IPS-15b (cell line): ENCODE measurements at regions not wholly inside any gene's neighbourhood (a gene's known extent, or its start where the extent isn't known, plus 50 kb on each side); places are given as distances from the start of the nearest gene placed in this dataset.

Experiments
- H3K27me3 ChIP-seq: one replicate; pipeline ENCODE4 v1.6.1; 2013; ENCODE audit warnings: low read length; ENCODE audit not compliant: control insufficient read depth, insufficient read depth
- H3K36me3 ChIP-seq: one replicate; pipeline ENCODE4 v1.6.1; 2013; ENCODE audit warnings: low read length; ENCODE audit not compliant: control insufficient read depth, insufficient read depth
- H3K4me1 ChIP-seq: one replicate; pipeline ENCODE4 v1.6.1; 2013; ENCODE audit warnings: mild to moderate bottlenecking, low read length; ENCODE audit not compliant: control insufficient read depth, insufficient read depth
- H3K4me3 ChIP-seq: one replicate; pipeline ENCODE4 v1.5.1; 2013; ENCODE audit warnings: low read depth, low read length
- H3K9ac ChIP-seq: one replicate; pipeline ENCODE4 v1.6.1; 2013; ENCODE audit warnings: low read depth, mild to moderate bottlenecking, low read length
- H3K9me3 ChIP-seq: one replicate; pipeline ENCODE4 v1.6.1; 2013; ENCODE audit warnings: mild to moderate bottlenecking, low read length; ENCODE audit not compliant: control insufficient read depth, insufficient read depth

GRCh38 chr11:79592406-79592805 is 151.6 kb upstream of the TENM4 start:
- H3K4me3 ChIP-seq, result no peak overlapping the region
- H3K4me1 ChIP-seq, result no peaks in the 10 kb centered on the region
- H3K27me3 ChIP-seq, result no peaks in the 10 kb centered on the region
- no peaks in the 10 kb centered on the region for H3K36me3 ChIP-seq
- no peaks in the 10 kb centered on the region for H3K9me3 ChIP-seq
- no peak overlapping the region for H3K9ac ChIP-seq

GRCh38 chr11:79582434-79582833 is 141.6 kb upstream of the TENM4 start:
- H3K4me3 ChIP-seq, result no peak overlapping the region
- no peaks in the 10 kb centered on the region for H3K27me3 ChIP-seq
- H3K36me3 ChIP-seq, result no peaks in the 10 kb centered on the region
- H3K4me1 ChIP-seq, result no peaks in the 10 kb centered on the region
- H3K9ac ChIP-seq, result no peak overlapping the region
- no peaks in the 10 kb centered on the region for H3K9me3 ChIP-seq

GRCh38 chr11:79579063-79579462 is 138.2 kb upstream of the TENM4 start:
- Histone ChIP-seq H3K9me3 (no peaks in the 10 kb centered on the region), H3K9ac (no peak overlapping the region), H3K4me3 (no peak overlapping the region), H3K36me3 (no peaks in the 10 kb centered on the region), H3K27me3 (no peaks in the 10 kb centered on the region), H3K4me1 (no peaks in the 10 kb centered on the region)

- H3K27me3 ChIP-seq, result no peaks in the 10 kb centered on the region
- H3K9me3 ChIP-seq, result no peaks in the 10 kb centered on the region
- no peaks in the 10 kb centered on the region for H3K36me3 ChIP-seq
- H3K4me1 ChIP-seq, result no peaks in the 10 kb centered on the region
- no peak overlapping the region for H3K4me3 ChIP-seq
- no peak overlapping the region for H3K9ac ChIP-seq
Observed at GRCh38 chr11:79578116-79578515, 137.3 kb upstream of the TENM4 start.

GRCh38 chr11:79575701-79576100 is 134.9 kb upstream of the TENM4 start:
- Histone ChIP-seq H3K4me1 (no peaks in the 10 kb centered on the region), H3K9me3 (no peaks in the 10 kb centered on the region), H3K27me3 (no peaks in the 10 kb centered on the region), H3K9ac (no peak overlapping the region), H3K36me3 (no peaks in the 10 kb centered on the region), H3K4me3 (no peak overlapping the region)

- H3K4me3 ChIP-seq, result no peak overlapping the region
- no peaks in the 10 kb centered on the region for H3K27me3 ChIP-seq
- no peaks in the 10 kb centered on the region for H3K36me3 ChIP-seq
- H3K9ac ChIP-seq, result no peak overlapping the region
- H3K4me1 ChIP-seq, result no peaks in the 10 kb centered on the region
- H3K9me3 ChIP-seq, result no peaks in the 10 kb centered on the region
Observed at GRCh38 chr11:79570104-79570503, 129.3 kb upstream of the TENM4 start.

GRCh38 chr11:79564288-79564925 is 123.6 kb upstream of the TENM4 start:
- H3K36me3 ChIP-seq, result no peaks in the 10 kb centered on the region
- no peak overlapping the region for H3K9ac ChIP-seq
- no peak overlapping the region for H3K4me3 ChIP-seq
- H3K9me3 ChIP-seq, result no peaks in the 10 kb centered on the region
- no peaks in the 10 kb centered on the region for H3K4me1 ChIP-seq
- no peaks in the 10 kb centered on the region for H3K27me3 ChIP-seq

GRCh38 chr11:79561496-79561895 is 120.7 kb upstream of the TENM4 start:
- no peaks in the 10 kb centered on the region for H3K27me3 ChIP-seq
- no peak overlapping the region for H3K9ac ChIP-seq
- H3K36me3 ChIP-seq, result no peaks in the 10 kb centered on the region
- no peaks in the 10 kb centered on the region for H3K9me3 ChIP-seq
- H3K4me1 ChIP-seq, result no peaks in the 10 kb centered on the region
- no peak overlapping the region for H3K4me3 ChIP-seq

GRCh38 chr11:79550809-79551208 is 110.0 kb upstream of the TENM4 start:
- no peaks in the 10 kb centered on the region for H3K36me3 ChIP-seq
- no peak overlapping the region for H3K4me3 ChIP-seq

GRCh38 chr11:79547256-79547655 is 106.4 kb upstream of the TENM4 start:
- H3K27me3 ChIP-seq, result no peaks in the 10 kb centered on the region
- H3K9ac ChIP-seq, result no peak overlapping the region
- no peak overlapping the region for H3K4me3 ChIP-seq
- H3K9me3 ChIP-seq, result no peaks in the 10 kb centered on the region
- H3K4me1 ChIP-seq, result peaks cover 6% of the 10 kb centered on the region
- no peaks in the 10 kb centered on the region for H3K36me3 ChIP-seq

More at GRCh38 chr11:79550809-79551208, 110.0 kb upstream of the TENM4 start:
- H3K27me3 ChIP-seq, result no peaks in the 10 kb centered on the region
- peaks cover 6% of the 10 kb centered on the region for H3K4me1 ChIP-seq
- no peak overlapping the region for H3K9ac ChIP-seq
- no peaks in the 10 kb centered on the region for H3K9me3 ChIP-seq

GRCh38 chr11:79546351-79546750 is 105.5 kb upstream of the TENM4 start:
- Histone ChIP-seq H3K4me3 (no peak overlapping the region), H3K9me3 (no peaks in the 10 kb centered on the region), H3K9ac (no peak overlapping the region), H3K4me1 (peaks cover 6% of the 10 kb centered on the region), H3K27me3 (no peaks in the 10 kb centered on the region), H3K36me3 (no peaks in the 10 kb centered on the region)

GRCh38 chr11:79544361-79544760 is 103.5 kb upstream of the TENM4 start:
- no peak overlapping the region for H3K4me3 ChIP-seq
- H3K36me3 ChIP-seq, result no peaks in the 10 kb centered on the region
- H3K27me3 ChIP-seq, result no peaks in the 10 kb centered on the region
- no peaks in the 10 kb centered on the region for H3K9me3 ChIP-seq
- H3K4me1 ChIP-seq, result peaks cover 6% of the 10 kb centered on the region
- no peak overlapping the region for H3K9ac ChIP-seq
